H9 (cell line): ENCODE measurements at regions not wholly inside any gene's neighbourhood (a gene's known extent, or its start where the extent isn't known, plus 50 kb on each side); places are given as distances from the start of the nearest gene placed in this dataset.

Experiments
- DNase-seq: peaks from one replicate; pipeline ENCODE4 v3.0.0-alpha.2; 2017
- H2AFZ ChIP-seq: one replicate; pipeline ENCODE4 v1.6.1; 2013; ENCODE audit warnings: mild to moderate bottlenecking, low read length, control low read depth, moderate library complexity
- H2AK5ac ChIP-seq: 2 replicates; pipeline ENCODE4 v1.6.1; 2013; ENCODE audit warnings: low read length, control low read depth, mixed read lengths; ENCODE audit not compliant: insufficient read length
- H2BK120ac ChIP-seq: one replicate; pipeline ENCODE4 v1.6.1; 2013; ENCODE audit warnings: low read depth, mild to moderate bottlenecking, low read length, control low read depth, inconsistent platforms; ENCODE audit not compliant: poor library complexity, severe bottlenecking
- H2BK12ac ChIP-seq: 2 replicates; pipeline ENCODE4 v1.6.1; 2013; ENCODE audit warnings: low read length, control low read depth, mixed read lengths, low read depth; ENCODE audit not compliant: insufficient read length
- H2BK15ac ChIP-seq: 2 replicates; pipeline ENCODE4 v1.6.1; 2013; ENCODE audit warnings: low read depth, low read length, control low read depth
- H2BK20ac ChIP-seq: one replicate; pipeline ENCODE4 v1.6.1; 2013; ENCODE audit warnings: low read depth, mild to moderate bottlenecking, low read length, control low read depth, inconsistent platforms; ENCODE audit not compliant: poor library complexity, severe bottlenecking
- H2BK5ac ChIP-seq: 2 replicates; pipeline ENCODE4 v1.6.1; 2013; ENCODE audit warnings: low read length, control low read depth, mixed read lengths; ENCODE audit not compliant: insufficient read length
- H3K14ac ChIP-seq: 2 replicates; pipeline ENCODE4 v1.6.1; 2013; ENCODE audit warnings: low read length, control low read depth; ENCODE audit not compliant: insufficient read depth
- H3K18ac ChIP-seq: 2 replicates; pipeline ENCODE4 v1.6.1; 2013; ENCODE audit warnings: low read depth, mild to moderate bottlenecking, mixed read lengths, low read length, control low read depth; ENCODE audit not compliant: insufficient read length
- H3K23ac ChIP-seq: 2 replicates; pipeline ENCODE4 v1.6.1; 2013; ENCODE audit warnings: low read length, control low read depth, mixed read lengths, low read depth; ENCODE audit not compliant: insufficient read length
- H3K23me2 ChIP-seq: 2 replicates; pipeline ENCODE4 v1.6.1; 2013; ENCODE audit warnings: low read depth, mild to moderate bottlenecking, mixed read lengths, low read length, control low read depth; ENCODE audit not compliant: insufficient read length, poor library complexity, severe bottlenecking
- H3K27ac ChIP-seq: 2 replicates; pipeline ENCODE4 v1.5.1; 2013; ENCODE audit warnings: low read length, control low read depth, mixed read lengths, low read depth; ENCODE audit not compliant: insufficient read length
- H3K27me3 ChIP-seq: 2 replicates; pipeline ENCODE4 v1.6.1; 2013; ENCODE audit warnings: low read length, control low read depth, inconsistent platforms; ENCODE audit not compliant: insufficient read depth
- H3K4ac ChIP-seq: 2 replicates; pipeline ENCODE4 v1.6.1; 2013; ENCODE audit warnings: low read depth, mild to moderate bottlenecking, control low read depth, inconsistent platforms, low read length, moderate library complexity
- H3K4me1 ChIP-seq: 2 replicates; pipeline ENCODE4 v1.6.1; 2013; ENCODE audit warnings: low read length, control low read depth, inconsistent platforms; ENCODE audit not compliant: insufficient read depth
- H3K4me2 ChIP-seq: 2 replicates; pipeline ENCODE4 v1.6.1; 2013; ENCODE audit warnings: low read length, control low read depth, mixed read lengths; ENCODE audit not compliant: insufficient read length, insufficient read depth
- H3K56ac ChIP-seq: 2 replicates; pipeline ENCODE4 v1.6.1; 2013; ENCODE audit warnings: low read depth, mild to moderate bottlenecking, mixed read lengths, low read length, control low read depth; ENCODE audit not compliant: insufficient read length
- H3K79me1 ChIP-seq: 2 replicates; pipeline ENCODE4 v1.6.1; 2013; ENCODE audit warnings: low read depth, mild to moderate bottlenecking, moderate library complexity, low read length, control low read depth, inconsistent platforms; ENCODE audit not compliant: insufficient read depth, poor library complexity, severe bottlenecking
- H3K79me2 ChIP-seq: 2 replicates; pipeline ENCODE4 v1.6.1; 2013; ENCODE audit warnings: low read length, control low read depth, inconsistent platforms; ENCODE audit not compliant: insufficient read depth
- H3K9ac ChIP-seq: 2 replicates; pipeline ENCODE4 v1.6.1; 2013; ENCODE audit warnings: low read length, control low read depth, mixed read lengths; ENCODE audit not compliant: insufficient read length; ENCODE audit errors: extremely low read depth
- H3K9me3 ChIP-seq: one replicate; pipeline ENCODE4 v1.6.1; 2013; ENCODE audit warnings: low read depth, low read length, inconsistent platforms; ENCODE audit not compliant: control insufficient read depth
- H3T11ph ChIP-seq: one replicate; pipeline ENCODE4 v1.6.1; 2013; ENCODE audit warnings: mild to moderate bottlenecking, low read length, control low read depth, inconsistent platforms
- H4K20me1 ChIP-seq: one replicate; pipeline ENCODE4 v1.6.1; 2013; ENCODE audit not compliant: control insufficient read depth, insufficient read length, insufficient read depth
- H4K5ac ChIP-seq: 2 replicates; pipeline ENCODE4 v1.6.1; 2013; ENCODE audit warnings: low read depth, mild to moderate bottlenecking, mixed read lengths, low read length, control low read depth; ENCODE audit not compliant: insufficient read length
- H4K8ac ChIP-seq: replicated peaks from 2 replicates; pipeline ENCODE4 v1.6.1; 2013; ENCODE audit warnings: low read length, control low read depth, mixed read lengths, low read depth; ENCODE audit not compliant: insufficient read length
- H4K91ac ChIP-seq: 2 replicates; pipeline ENCODE4 v1.6.1; 2013; ENCODE audit warnings: low read depth, mild to moderate bottlenecking, moderate library complexity, mixed read lengths, low read length, control low read depth; ENCODE audit not compliant: insufficient read length
- H3K27ac Mint-ChIP-seq, 3 experiments: 2 replicates in 2 of 3; 3 replicates in 1 of 3; pipeline ENCODE4 v1.8.0; 2020 to 2021; ENCODE audit warnings: mixed read lengths in 3 of 3, mild to moderate bottlenecking in 1 of 3, moderate library complexity in 1 of 3
- H3K27me3 Mint-ChIP-seq: 2 replicates; pipeline ENCODE4 v1.8.0; 2021; ENCODE audit warnings: low read depth, mild to moderate bottlenecking, moderate library complexity, mixed read lengths
- H3K36me3 Mint-ChIP-seq, 3 experiments: 2 replicates in 2 of 3; 3 replicates in 1 of 3; pipeline ENCODE4 v1.8.0; 2020 to 2021; ENCODE audit warnings: low read depth in 3 of 3, mixed read lengths in 3 of 3; ENCODE audit not compliant: insufficient read depth in 1 of 3
- H3K4me1 Mint-ChIP-seq, 2 experiments: 2 replicates each; pipeline ENCODE4 v1.8.0; 2020; ENCODE audit warnings: mixed read lengths in 2 of 2
- H3K4me3 Mint-ChIP-seq, 2 experiments: 2 replicates in 1 of 2; 3 replicates in 1 of 2; pipeline ENCODE4 v1.8.0; 2020 to 2021; ENCODE audit warnings: mild to moderate bottlenecking in 2 of 2, mixed read lengths in 2 of 2, moderate library complexity in 1 of 2
- H3K9me3 Mint-ChIP-seq, 2 experiments: 2 replicates in 1 of 2; 3 replicates in 1 of 2; pipeline ENCODE4 v1.8.0; 2020; ENCODE audit warnings: mild to moderate bottlenecking in 2 of 2, mixed read lengths in 2 of 2, moderate library complexity in 1 of 2
- CTCF ChIP-seq: fragments of 200-600 bp; sonication (generic); conservative IDR thresholded peaks from 3 replicates; pipeline ENCODE4 v1.8.0; 2021; ENCODE audit warnings: antibody characterized with exemption, mild to moderate bottlenecking
- WGBS: extraction: QIAGEN DNeasy Blood & Tissue Kit; methylation state at CpG from one replicate; pipeline ENCODE4 v1.1.7; 2013; ENCODE audit warnings: missing lambda C conversion rate, low lambda C conversion rate, mixed read lengths; ENCODE audit not compliant: insufficient read length; ENCODE audit errors: extremely low coverage; 5-methylcytosine and 5-hydroxymethylcytosine counted together

DNA sequence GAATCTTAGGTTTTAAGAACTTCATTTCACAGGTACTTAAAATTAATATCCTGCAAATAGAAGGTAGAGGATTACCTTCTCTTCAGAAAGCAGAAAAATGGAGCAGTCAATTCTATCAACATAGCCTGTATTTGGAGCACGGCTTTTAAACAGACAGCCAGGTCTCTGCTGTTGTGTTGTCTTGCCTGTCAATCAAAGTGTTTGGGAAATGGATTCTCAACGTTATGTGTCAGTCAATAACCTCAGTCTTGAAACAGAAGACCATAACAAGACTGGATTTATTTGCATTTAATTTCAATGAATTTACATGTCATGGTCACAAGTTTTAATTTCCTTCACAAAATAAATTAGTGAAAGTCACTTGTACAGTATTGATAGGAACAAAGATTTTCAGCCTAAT, 51.9 kb upstream of the KRR1 start:
- Mint-ChIP-seq H3K27ac (no peak overlapping the region), H3K36me3 (peaks cover 15 to 25% (median 17%) of the 10 kb centered on the region in 3 experiments), H3K27me3 (no peaks in the 10 kb centered on the region; the same call in none of the 2 replicates), H3K4me1 (peaks cover 8 to 9% of the 10 kb centered on the region in 2 experiments), H3K9me3 (peaks cover 21 to 22% of the 10 kb centered on the region in 2 experiments), H3K4me3 (no peak overlapping the region)
- Histone ChIP-seq H3K18ac (no peak overlapping the region), H3K4me1 (no peaks in the 10 kb centered on the region), H3T11ph (no peak overlapping the region), H3K27me3 (no peaks in the 10 kb centered on the region), H2AFZ (no peak overlapping the region), H3K23ac (no peak overlapping the region), H2BK20ac (no peak overlapping the region), H4K20me1 (no peaks in the 10 kb centered on the region), H3K79me1 (no peaks in the 10 kb centered on the region), H3K14ac (no peak overlapping the region), H4K8ac (no peak overlapping the region), H4K91ac (no peak overlapping the region), H3K4ac (no peak overlapping the region), H4K5ac (no peak overlapping the region), H3K56ac (no peak overlapping the region), H3K27ac (no peak overlapping the region), H3K9ac (no peak overlapping the region), H3K23me2 (no peaks in the 10 kb centered on the region), H2BK12ac (no peak overlapping the region), H2BK5ac (no peak overlapping the region), H2AK5ac (no peak overlapping the region), H3K79me2 (no peaks in the 10 kb centered on the region), H3K9me3 (peaks cover 16% of the 10 kb centered on the region), H2BK120ac (no peak overlapping the region), H2BK15ac (no peak overlapping the region), H3K4me2 (no peak overlapping the region)
- no peak for DNase-seq
- WGBS: no CpG with 5 or more reads among the region's 2 CpGs
- TF ChIP-seq CTCF: no peak
